Naive thymus-derived CD4-positive, alpha-beta T cell (primary cell): ENCODE measurements at regions not wholly inside any gene's neighbourhood (a gene's known extent, or its start where the extent isn't known, plus 50 kb on each side); places are given as distances from the start of the nearest gene placed in this dataset.

Experiments
- ATAC-seq: fragments of 150-1000 bp; cut with Tn5 transposase; 2 replicates; pipeline ENCODE4 v1.10.0; 2021; ENCODE audit warnings: mild to moderate bottlenecking, moderate library complexity
- CTCF ChIA-PET: fragments of 350-600 bp; sonication (Branson Sonifier 250); formaldehyde crosslinking; loops from one replicate; lab custom pipeline; 2021; ENCODE audit warnings: antibody characterized with exemption; lab: Charles Lee
- POLR2A ChIA-PET: fragments of 350-600 bp; sonication (Branson Sonifier 250); formaldehyde crosslinking; loops from one replicate; lab custom pipeline; 2021; ENCODE audit warnings: antibody characterized with exemption, inconsistent platforms; lab: Charles Lee
- DNase-seq, 9 donors: peaks; one replicate each; pipeline versions ENCODE4 v3.0.0 to v3.0.0-alpha.2; 2020 to 2022; ENCODE audit warnings: mixed read lengths in 1 of 9
- H3K27ac ChIP-seq: one replicate; pipeline ENCODE4 v1.7.0; 2013; ENCODE audit warnings: mild to moderate bottlenecking, low read depth, low read length, moderate library complexity
- H3K27me3 ChIP-seq, 2 donors: one replicate each; pipeline ENCODE4 v1.7.0; 2013; ENCODE audit warnings: low read length in 2 of 2, mild to moderate bottlenecking in 2 of 2, moderate library complexity in 2 of 2; ENCODE audit not compliant: control insufficient read depth in 2 of 2, insufficient read depth in 2 of 2
- H3K36me3 ChIP-seq, 3 experiments: 1 replicate in 2 of 3; 2 replicates in 1 of 3; pipeline ENCODE4 v1.7.0; 2013; ENCODE audit warnings: low read length in 3 of 3, mild to moderate bottlenecking in 3 of 3, moderate library complexity in 1 of 3; ENCODE audit not compliant: insufficient read depth in 3 of 3, control insufficient read depth in 2 of 3
- H3K4me1 ChIP-seq, 2 donors: one replicate each; pipeline ENCODE4 v1.7.0; 2013; ENCODE audit warnings: low read length in 2 of 2, mild to moderate bottlenecking in 2 of 2, moderate library complexity in 1 of 2; ENCODE audit not compliant: control insufficient read depth in 2 of 2, insufficient read depth in 2 of 2
- H3K4me3 ChIP-seq: 2 replicates; pipeline ENCODE4 v1.7.0; 2013; ENCODE audit warnings: mild to moderate bottlenecking, low read length
- H3K9me3 ChIP-seq, 3 experiments: 1 replicate in 2 of 3; 2 replicates in 1 of 3; pipeline ENCODE4 v1.7.0; 2013; ENCODE audit warnings: low read length in 3 of 3; ENCODE audit not compliant: control insufficient read depth in 2 of 3
- H3K27ac Mint-ChIP-seq, 9 donors: one replicate each; pipeline ENCODE4 v1.8.0; 2020 to 2022; ENCODE audit warnings: mixed read lengths in 9 of 9, mild to moderate bottlenecking in 8 of 9, moderate library complexity in 5 of 9, inconsistent platforms in 2 of 9
- H3K27me3 Mint-ChIP-seq, 5 donors: one replicate each; pipeline ENCODE4 v1.8.0; 2021 to 2022; ENCODE audit warnings: mixed read lengths in 5 of 5, mild to moderate bottlenecking in 1 of 5
- H3K36me3 Mint-ChIP-seq, 5 donors: one replicate each; pipeline ENCODE4 v1.8.0; 2020 to 2022; ENCODE audit warnings: mixed read lengths in 5 of 5, mild to moderate bottlenecking in 3 of 5, inconsistent platforms in 1 of 5
- H3K4me1 Mint-ChIP-seq, 7 donors: one replicate each; pipeline ENCODE4 v1.8.0; 2020 to 2022; ENCODE audit warnings: mixed read lengths in 7 of 7, mild to moderate bottlenecking in 3 of 7, inconsistent platforms in 1 of 7
- H3K4me3 Mint-ChIP-seq, 10 donors: one replicate each; pipeline ENCODE4 v1.8.0; 2020 to 2022; ENCODE audit warnings: mild to moderate bottlenecking in 10 of 10, mixed read lengths in 10 of 10, moderate library complexity in 6 of 10, inconsistent platforms in 2 of 10
- H3K9me3 Mint-ChIP-seq, 11 donors: one replicate each; pipeline ENCODE4 v1.8.0; 2020 to 2022; ENCODE audit warnings: mixed read lengths in 11 of 11, mild to moderate bottlenecking in 4 of 11, inconsistent platforms in 1 of 11, moderate library complexity in 1 of 11
- intact Hi-C, 2 donors: fragments of 100-400 bp; cut with micrococcal nuclease; formaldehyde crosslinking; loops; one replicate each; pipeline ENCODE4 v1.15.1; 2023

- Mint-ChIP-seq H3K9me3 (peaks cover 0 to 5% (median 0%) of the 10 kb centered on the region in 11 donors), H3K4me3 (no peak overlapping the region), H3K27me3 (peaks cover 0 to 31% (median 8%) of the 10 kb centered on the region in 5 donors), H3K27ac (no peak overlapping the region), H3K4me1 (peaks cover 0 to 2% (median 0%) of the 10 kb centered on the region in 7 donors), H3K36me3 (no peaks in the 10 kb centered on the region)
- ATAC-seq (no peak), DNase-seq (no peak)
- intact Hi-C loops = no loop called here
- Histone ChIP-seq H3K36me3 (no peaks in the 10 kb centered on the region), H3K27me3 (no peaks in the 10 kb centered on the region), H3K4me3 (no peak overlapping the region), H3K4me1 (no peaks in the 10 kb centered on the region), H3K27ac (no peak overlapping the region), H3K9me3 (no peaks in the 10 kb centered on the region)
- CTCF ChIA-PET = no interaction called here
- POLR2A ChIA-PET = no interaction called here
Measured at GRCh38 chr1:55658917-55659316, 443.8 kb upstream of the USP24 start.

- no peaks in the 10 kb centered on the region for H3K9me3 ChIP-seq
- no peak overlapping the region for H3K27ac ChIP-seq
- no peaks in the 10 kb centered on the region for H3K36me3 Mint-ChIP-seq
- peaks cover 0 to 1% (median 0%) of the 10 kb centered on the region in 11 donors for H3K9me3 Mint-ChIP-seq
- no peak for ATAC-seq
- peaks cover 0 to 2% (median 0%) of the 10 kb centered on the region in 7 donors for H3K4me1 Mint-ChIP-seq
- H3K4me1 ChIP-seq = no peaks in the 10 kb centered on the region
- CTCF ChIA-PET = no interaction called here
- POLR2A ChIA-PET = no interaction called here
- DNase-seq = no peak
- no peak overlapping the region for H3K4me3 ChIP-seq
- no peaks in the 10 kb centered on the region for H3K27me3 ChIP-seq
- peaks cover 0 to 27% (median 7%) of the 10 kb centered on the region in 5 donors for H3K27me3 Mint-ChIP-seq
- H3K27ac Mint-ChIP-seq = no peak overlapping the region
- intact Hi-C loops = no loop called here
- H3K4me3 Mint-ChIP-seq = no peak overlapping the region
- no peaks in the 10 kb centered on the region for H3K36me3 ChIP-seq
Measured at GRCh38 chr1:55654750-55655149, 439.6 kb upstream of the USP24 start.

DNA sequence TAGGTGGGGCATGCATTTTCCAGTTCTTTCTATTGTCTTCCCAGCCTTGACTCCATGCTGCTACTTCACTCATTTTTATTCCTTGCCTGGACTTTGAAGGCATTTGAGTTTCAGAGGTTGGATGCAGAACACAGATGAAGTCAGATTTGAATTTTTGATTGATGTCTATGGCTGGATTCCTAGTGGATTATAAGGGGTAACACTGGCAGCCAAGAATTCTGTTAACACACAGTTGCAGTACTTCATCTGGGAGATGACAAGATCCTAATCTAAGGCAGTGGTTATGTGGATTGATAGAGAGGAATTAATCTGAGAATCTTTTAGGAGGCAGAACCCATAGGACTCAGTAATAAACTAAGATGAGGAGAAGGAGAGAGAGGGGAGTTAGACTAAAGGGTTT is 439.0 kb upstream of the USP24 start:
- H3K27ac ChIP-seq = no peak overlapping the region
- Mint-ChIP-seq H3K9me3 (peaks cover 0 to 1% (median 0%) of the 10 kb centered on the region in 11 donors), H3K27me3 (peaks cover 0 to 25% (median 5%) of the 10 kb centered on the region in 5 donors), H3K27ac (no peak overlapping the region), H3K4me3 (no peak overlapping the region), H3K36me3 (no peaks in the 10 kb centered on the region), H3K4me1 (peaks cover 0 to 2% (median 0%) of the 10 kb centered on the region in 7 donors)
- ATAC-seq = no peak
- H3K36me3 ChIP-seq = no peaks in the 10 kb centered on the region
- H3K27me3 ChIP-seq = no peaks in the 10 kb centered on the region
- no peaks in the 10 kb centered on the region for H3K9me3 ChIP-seq
- no peak for DNase-seq
- CTCF ChIA-PET = no interaction called here
- POLR2A ChIA-PET = no interaction called here
- H3K4me3 ChIP-seq = no peak overlapping the region
- intact Hi-C loops = no loop called here
- no peaks in the 10 kb centered on the region for H3K4me1 ChIP-seq

DNA sequence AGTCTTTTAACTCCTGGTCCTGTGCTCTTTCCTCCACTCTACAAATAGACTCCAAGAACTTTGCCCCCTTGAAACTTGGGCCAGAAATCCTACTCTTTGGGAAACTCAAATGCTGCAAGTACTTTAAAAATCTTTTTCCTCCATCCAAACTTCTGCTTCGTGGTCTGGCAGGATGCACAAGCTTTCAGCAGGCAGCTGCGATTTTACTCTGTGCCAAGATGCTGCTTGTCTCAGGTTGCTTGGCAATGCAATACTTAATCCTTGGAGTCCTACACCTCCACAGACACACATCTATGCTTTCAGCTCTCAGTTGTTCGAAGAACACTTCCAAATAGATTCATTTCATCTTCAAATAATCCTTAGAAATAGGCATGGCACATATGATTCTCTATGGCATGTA is 435.3 kb upstream of the USP24 start:
- H3K9me3 Mint-ChIP-seq = no peaks in the 10 kb centered on the region
- DNase-seq (no peak), ATAC-seq (no peak)
- Histone ChIP-seq H3K4me3 (no peak overlapping the region), H3K9me3 (no peaks in the 10 kb centered on the region), H3K27ac (no peak overlapping the region), H3K27me3 (no peaks in the 10 kb centered on the region), H3K4me1 (no peaks in the 10 kb centered on the region), H3K36me3 (no peaks in the 10 kb centered on the region)
- CTCF ChIA-PET = no interaction called here
- H3K27me3 Mint-ChIP-seq = peaks cover 0 to 13% (median 9%) of the 10 kb centered on the region in 5 donors
- no peaks in the 10 kb centered on the region for H3K4me1 Mint-ChIP-seq
- no peaks in the 10 kb centered on the region for H3K36me3 Mint-ChIP-seq
- POLR2A ChIA-PET = no interaction called here
- no peak overlapping the region for H3K4me3 Mint-ChIP-seq
- intact Hi-C loops = no loop called here
- H3K27ac Mint-ChIP-seq = no peak overlapping the region

DNA sequence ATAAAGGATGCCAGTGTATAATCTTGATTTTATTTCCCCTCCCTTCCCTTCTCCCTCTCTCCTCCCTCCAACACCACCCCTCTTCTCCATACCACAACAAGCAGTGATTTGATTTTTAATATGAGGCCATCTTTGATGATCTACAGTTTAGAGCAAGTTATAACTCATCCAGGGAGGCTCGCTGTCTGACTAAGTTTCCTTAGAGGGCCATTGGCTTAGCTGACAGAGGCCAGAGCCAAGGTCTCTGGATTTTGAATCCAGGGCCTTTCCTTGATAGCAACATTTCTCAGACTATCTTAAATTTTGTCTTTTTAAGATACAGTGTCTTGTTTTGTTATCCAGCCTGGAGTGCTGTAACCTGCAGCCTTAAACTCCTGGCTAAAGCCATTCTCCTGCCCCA is 431.0 kb upstream of the USP24 start:
- Mint-ChIP-seq H3K4me1 (peaks cover 0 to 7% (median 1%) of the 10 kb centered on the region in 7 donors), H3K27me3 (peaks cover 0 to 12% (median 5%) of the 10 kb centered on the region in 5 donors), H3K4me3 (no peak overlapping the region), H3K36me3 (no peaks in the 10 kb centered on the region), H3K27ac (no peak overlapping the region), H3K9me3 (no peaks in the 10 kb centered on the region)
- intact Hi-C loops = no loop called here
- no peak for DNase-seq
- H3K4me1 ChIP-seq = peaks cover 0 to 4% of the 10 kb centered on the region in 2 donors
- POLR2A ChIA-PET = no interaction called here
- H3K9me3 ChIP-seq = no peaks in the 10 kb centered on the region
- ATAC-seq = no peak
- no peak overlapping the region for H3K27ac ChIP-seq
- H3K4me3 ChIP-seq = no peak overlapping the region
- H3K36me3 ChIP-seq = no peaks in the 10 kb centered on the region
- H3K27me3 ChIP-seq = no peaks in the 10 kb centered on the region
- CTCF ChIA-PET = no interaction called here

DNA sequence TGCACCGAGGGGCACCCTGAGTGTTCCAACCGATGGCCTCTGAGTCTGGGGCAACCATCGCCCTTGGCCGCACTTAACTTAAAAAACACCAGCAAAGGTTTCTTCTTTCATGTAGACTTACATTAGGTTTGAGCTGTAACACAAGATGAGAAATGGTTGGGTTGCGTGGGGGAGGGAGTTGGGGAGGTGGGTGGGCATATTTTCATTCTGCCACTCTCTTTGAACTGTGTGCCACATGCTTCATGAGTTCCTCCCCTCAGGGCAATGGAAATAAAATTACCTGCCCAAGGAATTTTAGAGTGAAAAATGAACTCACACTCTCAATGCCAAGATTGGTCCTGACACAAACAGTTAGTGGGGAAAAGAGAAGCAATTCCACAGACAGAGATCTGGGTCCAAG is 430.1 kb upstream of the USP24 start:
- H3K4me3 Mint-ChIP-seq = no peak overlapping the region
- Histone ChIP-seq H3K4me1 (peaks cover 0 to 4% of the 10 kb centered on the region in 2 donors), H3K27me3 (no peaks in the 10 kb centered on the region), H3K36me3 (no peaks in the 10 kb centered on the region), H3K9me3 (no peaks in the 10 kb centered on the region), H3K4me3 (no peak overlapping the region), H3K27ac (no peak overlapping the region)
- CTCF ChIA-PET = no interaction called here
- H3K27me3 Mint-ChIP-seq = peaks cover 0 to 12% (median 5%) of the 10 kb centered on the region in 5 donors
- POLR2A ChIA-PET = no interaction called here
- intact Hi-C loops = no loop called here
- ATAC-seq = no peak
- no peaks in the 10 kb centered on the region for H3K36me3 Mint-ChIP-seq
- peaks cover 0 to 12% (median 6%) of the 10 kb centered on the region in 7 donors for H3K4me1 Mint-ChIP-seq
- no peak for DNase-seq
- H3K9me3 Mint-ChIP-seq = no peaks in the 10 kb centered on the region
- no peak overlapping the region for H3K27ac Mint-ChIP-seq

DNA sequence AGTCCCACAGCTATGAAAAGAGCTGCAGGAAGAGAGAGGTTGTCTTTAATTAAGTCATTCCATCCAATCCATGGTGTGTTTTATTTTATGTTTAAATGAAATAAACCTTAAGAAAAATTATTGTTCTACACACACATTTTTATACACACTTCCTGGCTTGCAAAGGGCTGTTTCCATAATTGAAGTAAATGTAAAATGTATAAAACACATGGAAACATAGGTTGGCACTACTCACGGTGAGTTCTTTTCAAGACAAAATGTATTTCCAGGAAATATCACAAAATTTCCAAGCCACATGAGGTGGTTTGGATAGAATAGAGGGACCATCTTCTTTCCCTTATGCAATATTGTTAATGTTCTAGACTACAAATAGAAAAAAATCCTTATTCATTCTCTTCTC is 426.8 kb upstream of the USP24 start:
- Histone ChIP-seq H3K27me3 (no peaks in the 10 kb centered on the region), H3K36me3 (no peaks in the 10 kb centered on the region), H3K4me1 (peaks cover 0 to 4% of the 10 kb centered on the region in 2 donors), H3K9me3 (no peaks in the 10 kb centered on the region), H3K27ac (no peak overlapping the region), H3K4me3 (no peak overlapping the region)
- DNase-seq (no peak), ATAC-seq (no peak)
- peaks cover 0 to 9% (median 6%) of the 10 kb centered on the region in 5 donors for H3K27me3 Mint-ChIP-seq
- no peak overlapping the region for H3K27ac Mint-ChIP-seq
- CTCF ChIA-PET = no interaction called here
- intact Hi-C loops = no loop called here
- H3K4me3 Mint-ChIP-seq = peak overlapping the region in 4 of 10 donors; percentile 66 to 74 (median 70)
- peaks cover 0 to 4% (median 0%) of the 10 kb centered on the region in 5 donors for H3K36me3 Mint-ChIP-seq
- H3K4me1 Mint-ChIP-seq = peaks cover 0 to 12% (median 6%) of the 10 kb centered on the region in 7 donors
- peaks cover 0 to 5% (median 0%) of the 10 kb centered on the region in 11 donors for H3K9me3 Mint-ChIP-seq
- POLR2A ChIA-PET = no interaction called here
